ENCODE measurements at regions not wholly inside any gene's neighbourhood (a gene's known extent, or its start where the extent isn't known, plus 50 kb on each side); places are given as distances from the start of the nearest gene placed in this dataset.
"Not testable (repeated sequence)": the region's sequence is repeated elsewhere in the genome, so short reads cannot be mapped to it uniquely, and the experiment has no call there.

DNA sequence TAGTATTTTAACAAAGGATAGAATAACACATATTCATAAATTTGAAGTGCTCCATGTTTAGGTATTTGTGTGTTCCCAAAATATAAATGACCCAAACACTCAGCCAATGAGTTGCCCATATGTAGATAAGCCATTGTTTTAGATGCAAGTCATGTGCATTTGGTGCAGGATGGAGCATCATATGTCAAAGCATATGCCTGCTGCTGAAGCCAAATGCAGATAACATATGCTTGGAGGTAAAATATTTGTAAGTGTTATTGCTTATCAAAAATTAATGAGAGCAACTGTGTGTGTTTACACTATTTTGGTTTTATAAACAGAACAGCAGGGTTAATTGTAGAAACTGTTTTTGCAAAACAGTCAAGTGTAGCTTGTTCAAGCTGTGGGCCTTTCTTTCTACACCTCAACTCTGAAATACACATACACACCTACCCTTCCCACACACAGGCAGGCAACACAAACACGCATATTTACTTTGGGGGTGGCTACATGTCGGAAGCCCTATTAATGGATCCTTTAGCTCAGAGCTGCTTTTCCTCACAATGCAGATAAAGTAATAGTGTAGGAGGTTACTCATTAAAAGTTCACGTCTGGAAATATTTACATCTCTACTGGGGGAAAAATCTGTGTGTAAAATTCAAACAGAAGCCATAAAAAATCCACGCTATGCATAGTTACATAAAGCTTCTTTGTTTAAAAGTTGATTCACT is 521.4 kb downstream of the ZNF385D start:
- no peaks in the 10 kb centered on the region for H3K36me3 ChIP-seq
- intact Hi-C loops (cut with DNase I): no loop called here
- no peaks in the 10 kb centered on the region for H3K27me3 ChIP-seq
- no peaks in the 10 kb centered on the region for H3K4me1 ChIP-seq (ENCODE audit: insufficient read depth)
- TF ChIP-seq POLR2A (IDR thresholded peaks at IDR 0.05): no peak
- TF ChIP-seq, protein P1, sequence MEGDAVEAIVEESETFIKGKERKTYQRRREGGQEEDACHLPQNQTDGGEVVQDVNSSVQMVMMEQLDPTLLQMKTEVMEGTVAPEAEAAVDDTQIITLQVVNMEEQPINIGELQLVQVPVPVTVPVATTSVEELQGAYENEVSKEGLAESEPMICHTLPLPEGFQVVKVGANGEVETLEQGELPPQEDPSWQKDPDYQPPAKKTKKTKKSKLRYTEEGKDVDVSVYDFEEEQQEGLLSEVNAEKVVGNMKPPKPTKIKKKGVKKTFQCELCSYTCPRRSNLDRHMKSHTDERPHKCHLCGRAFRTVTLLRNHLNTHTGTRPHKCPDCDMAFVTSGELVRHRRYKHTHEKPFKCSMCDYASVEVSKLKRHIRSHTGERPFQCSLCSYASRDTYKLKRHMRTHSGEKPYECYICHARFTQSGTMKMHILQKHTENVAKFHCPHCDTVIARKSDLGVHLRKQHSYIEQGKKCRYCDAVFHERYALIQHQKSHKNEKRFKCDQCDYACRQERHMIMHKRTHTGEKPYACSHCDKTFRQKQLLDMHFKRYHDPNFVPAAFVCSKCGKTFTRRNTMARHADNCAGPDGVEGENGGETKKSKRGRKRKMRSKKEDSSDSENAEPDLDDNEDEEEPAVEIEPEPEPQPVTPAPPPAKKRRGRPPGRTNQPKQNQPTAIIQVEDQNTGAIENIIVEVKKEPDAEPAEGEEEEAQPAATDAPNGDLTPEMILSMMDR (IDR thresholded peaks at IDR 0.05): no peak
- no peak for TF ChIP-seq EP300 (IDR thresholded peaks at IDR 0.05)
- no peaks in the 10 kb centered on the region for H3K9me3 ChIP-seq
- no peak overlapping the region for H3K27ac ChIP-seq
- H3K4me3 ChIP-seq: no peak overlapping the region
- 34 to 54% (median 42%) methylated on average over 4 of the region's 4 CpGs for WGBS, 3 donors
- DNase-seq: no peak

DNA sequence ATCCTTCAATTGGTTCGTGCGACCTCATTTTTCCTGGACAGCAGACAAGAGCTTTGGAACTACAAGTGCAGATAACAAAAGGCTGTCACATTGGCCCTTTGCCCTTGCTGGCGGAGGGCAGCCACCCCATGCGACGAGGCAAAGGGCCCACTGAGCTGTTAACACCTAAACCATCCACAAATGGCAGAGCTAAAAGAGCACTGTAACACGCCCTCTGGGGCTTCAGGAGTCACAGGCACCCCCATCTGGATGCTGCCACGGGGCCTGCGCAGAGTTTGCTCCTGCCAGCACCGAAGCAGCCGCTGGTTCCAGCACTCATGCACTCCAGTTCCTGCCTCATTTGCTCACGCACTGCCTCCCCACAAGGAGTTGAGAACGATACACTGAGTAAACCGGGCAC is 524.9 kb downstream of the ZNF385D start:
- no peak overlapping the region for H3K4me3 ChIP-seq
- no peak overlapping the region for H3K27ac ChIP-seq
- no peaks in the 10 kb centered on the region for H3K9me3 ChIP-seq
- H3K4me1 ChIP-seq (ENCODE audit: insufficient read depth): no peaks in the 10 kb centered on the region
- H3K27me3 ChIP-seq: no peaks in the 10 kb centered on the region
- no peaks in the 10 kb centered on the region for H3K36me3 ChIP-seq
- no peak for DNase-seq
- no peak for TF ChIP-seq EP300 (IDR thresholded peaks at IDR 0.05)
- no peak for TF ChIP-seq POLR2A (IDR thresholded peaks at IDR 0.05)
- TF ChIP-seq, protein P1 (IDR thresholded peaks at IDR 0.05): no peak
- WGBS, 3 donors: 95 to 96% (median 96%) methylated on average over 13 of the region's 13 CpGs
- intact Hi-C loops (cut with DNase I): no loop called here

DNA sequence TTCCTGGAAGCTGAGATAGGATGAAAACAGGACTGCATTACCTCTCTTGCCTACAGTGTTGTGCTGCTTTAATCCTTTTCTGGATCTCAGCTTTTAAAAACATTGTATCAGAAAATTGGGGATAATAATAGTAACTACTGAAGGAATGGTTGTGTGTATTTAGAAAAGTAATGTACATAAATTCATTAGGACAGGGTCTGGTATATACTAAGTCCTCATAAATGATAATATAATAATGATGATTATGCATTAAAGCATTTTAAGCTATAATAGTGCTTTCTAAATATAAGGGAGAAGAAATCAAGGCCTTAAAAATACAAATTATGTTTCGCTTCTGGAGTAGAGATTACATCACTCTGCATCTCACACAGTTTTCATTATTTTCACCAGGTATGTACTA is 530.1 kb downstream of the ZNF385D start:
- WGBS, 3 donors: 93 to 97% (median 94%) methylated on average over 1 of the region's 1 CpG
- no peaks in the 10 kb centered on the region for H3K4me1 ChIP-seq (ENCODE audit: insufficient read depth)
- no peaks in the 10 kb centered on the region for H3K36me3 ChIP-seq
- no peak overlapping the region for H3K4me3 ChIP-seq
- no peak overlapping the region for H3K27ac ChIP-seq
- H3K27me3 ChIP-seq: no peaks in the 10 kb centered on the region
- no peaks in the 10 kb centered on the region for H3K9me3 ChIP-seq
- DNase-seq: no peak
- no peak for TF ChIP-seq POLR2A (IDR thresholded peaks at IDR 0.05)
- TF ChIP-seq, protein P1 (IDR thresholded peaks at IDR 0.05): no peak
- intact Hi-C loops (cut with DNase I): no loop called here

DNA sequence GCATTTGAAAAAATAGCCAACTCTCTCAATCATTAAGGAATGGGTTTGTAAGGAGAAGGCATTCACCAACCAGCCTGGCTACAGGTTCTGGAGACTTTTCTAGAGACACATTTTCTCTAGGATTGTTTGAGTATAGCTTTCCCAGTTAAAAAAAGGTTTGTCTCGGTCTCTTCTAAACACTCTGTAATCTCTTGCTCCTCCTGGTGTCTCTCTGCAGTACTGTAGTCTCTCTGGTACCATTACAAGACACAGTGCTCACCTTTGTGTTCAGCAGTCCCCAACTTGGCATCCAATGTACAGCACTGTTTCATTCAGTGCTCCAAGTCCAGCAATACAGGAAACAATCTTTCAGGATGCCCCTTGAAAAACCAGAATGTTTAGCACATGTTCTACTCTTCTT is 534.4 kb downstream of the ZNF385D start:
- no peak overlapping the region for H3K27ac ChIP-seq
- no peaks in the 10 kb centered on the region for H3K27me3 ChIP-seq
- no peaks in the 10 kb centered on the region for H3K4me1 ChIP-seq (ENCODE audit: insufficient read depth)
- 67 to 86% (median 73%) methylated on average over 1 of the region's 1 CpG for WGBS, 3 donors
- intact Hi-C loops (cut with DNase I): no loop called here
- H3K36me3 ChIP-seq: no peaks in the 10 kb centered on the region
- no peak for DNase-seq
- no peaks in the 10 kb centered on the region for H3K9me3 ChIP-seq
- H3K4me3 ChIP-seq: no peak overlapping the region
- TF ChIP-seq POLR2A (IDR thresholded peaks at IDR 0.05) (no peak), EP300 (IDR thresholded peaks at IDR 0.05) (no peak)
- TF ChIP-seq, protein P1 (IDR thresholded peaks at IDR 0.05): no peak

DNA sequence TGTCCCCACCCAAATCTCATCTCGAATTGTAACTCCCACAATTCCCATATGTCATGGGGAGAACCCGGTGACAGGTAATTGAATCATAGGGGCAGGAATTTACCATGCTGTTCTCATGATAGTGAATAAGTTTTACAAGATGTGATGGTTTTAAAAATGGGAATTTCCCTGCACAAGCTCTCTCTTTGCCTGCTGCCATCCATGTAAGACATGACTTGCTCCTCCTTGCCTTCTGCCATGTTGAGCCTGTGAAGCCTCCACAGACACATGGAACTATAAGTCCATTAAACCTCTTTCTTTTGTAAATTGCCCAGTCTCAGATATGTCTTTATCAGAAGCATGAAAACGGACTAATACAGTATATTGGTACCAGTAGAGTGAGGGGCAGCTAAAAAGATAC is 546.9 kb downstream of the ZNF385D start:
- 71 to 82% (median 82%) methylated on average over 3 of the region's 3 CpGs for whole genome bisulfite sequencing, 3 donors
- H3K4me1 ChIP-seq (ENCODE audit: insufficient read depth); H3K36me3 ChIP-seq; H3K27ac ChIP-seq; H3K27me3 ChIP-seq; DNase-seq; H3K4me3 ChIP-seq; intact Hi-C loops (cut with DNase I); H3K9me3 ChIP-seq: not testable (repeated sequence)
